GM12878 (cell line): ENCODE measurements at regions not wholly inside any gene's neighbourhood (a gene's known extent, or its start where the extent isn't known, plus 50 kb on each side); places are given as distances from the start of the nearest gene placed in this dataset.

ENCODE experiments used
- ATAC-seq: fragments of 200-7000 bp; cut with Tn5 transposase; 3 replicates; pipeline ENCODE4 v1.9.1; 2020; ENCODE audit warnings: mild to moderate bottlenecking, moderate library complexity
- BruUV-seq: library from RNA; stranded (reverse); fragments of 400-500 nt; replicated peaks from 2 replicates; lab custom pipeline; 2021; lab: Mats Ljungman, UMichigan
- CTCF ChIA-PET: fragments of 300-600 bp; sonication (Branson Sonifier 250); formaldehyde crosslinking; extraction: SDS; loops from one replicate; lab custom pipeline; 2021; ENCODE audit warnings: inconsistent platforms; lab: Yijun Ruan, JAX
- POLR2A ChIA-PET: fragments of 350-600 bp; formaldehyde crosslinking; extraction: SDS; loops from one replicate; lab custom pipeline; 2021; ENCODE audit warnings: inconsistent platforms; lab: Charles Lee
- RAD21 ChIA-PET: fragments of 300-600 bp; sonication (Branson Sonifier 250); formaldehyde crosslinking; loops from one replicate; lab custom pipeline; 2023; ENCODE audit warnings: antibody characterized with exemption; ENCODE audit not compliant: unreplicated experiment; lab: Charles Lee
- SMC1A ChIA-PET: fragments of 300-600 bp; sonication (Branson Sonifier 250); formaldehyde crosslinking; loops from one replicate; lab custom pipeline; 2023; ENCODE audit not compliant: unreplicated experiment, uncharacterized antibody; lab: Charles Lee
- DNase-seq: peaks from one replicate; pipeline ENCODE4 v3.0.0-alpha.2; 2011; ENCODE audit warnings: low read depth, low spot score
- FAIRE-seq: peaks from 3 replicates; lab custom pipeline; 2011; peaks lifted over from hg19 to GRCh38; lab: Jason Lieb, UNC
- H2AFZ ChIP-seq: 2 replicates; pipeline ENCODE4 v1.6.0; 2011; ENCODE audit warnings: low read depth, low read length, control low read depth; ENCODE audit not compliant: control insufficient read depth
- H3K27ac ChIP-seq: 2 replicates; pipeline ENCODE4 v1.5.1; 2011; ENCODE audit warnings: control low read depth; ENCODE audit not compliant: control insufficient read depth, insufficient read depth
- H3K27me3 ChIP-seq, 2 experiments: replicated peaks in 1 of 2; 2 replicates each; pipeline versions ENCODE4 v1.6.0 to v1.6.1; 2011; ENCODE audit warnings: low read length in 1 of 2; ENCODE audit not compliant: control insufficient read depth in 2 of 2, insufficient read depth in 2 of 2
- H3K36me3 ChIP-seq, 2 experiments: 2 replicates each; pipeline ENCODE4 v1.5.1; 2011; ENCODE audit warnings: low read length in 1 of 2; ENCODE audit not compliant: control insufficient read depth in 2 of 2, insufficient read depth in 2 of 2
- H3K4me1 ChIP-seq: 2 replicates; pipeline ENCODE4 v1.6.1; 2011; ENCODE audit warnings: mild to moderate bottlenecking, low read length, moderate library complexity, mixed read lengths; ENCODE audit not compliant: control insufficient read depth, insufficient read depth
- H3K4me2 ChIP-seq: 2 replicates; pipeline ENCODE4 v1.6.0; 2011; ENCODE audit warnings: control low read depth; ENCODE audit not compliant: control insufficient read depth, insufficient read depth
- H3K4me3 ChIP-seq: fragments of 200-600 bp; sonication (generic); 2 replicates; pipeline ENCODE4 v1.5.1; 2016
- H3K79me2 ChIP-seq: 2 replicates; pipeline ENCODE4 v1.6.0; 2011; ENCODE audit warnings: low read length; ENCODE audit not compliant: control insufficient read depth, insufficient read depth
- H3K9ac ChIP-seq: 2 replicates; pipeline ENCODE4 v1.8.0; 2011; ENCODE audit warnings: low read length, control low read depth, mixed read lengths; ENCODE audit not compliant: control insufficient read depth, insufficient read depth
- H3K9me3 ChIP-seq: replicated peaks from 3 replicates; pipeline ENCODE4 v1.5.1; 2011; ENCODE audit warnings: mild to moderate bottlenecking, low read length; ENCODE audit not compliant: control insufficient read depth, insufficient read depth
- H4K20me1 ChIP-seq: 2 replicates; pipeline ENCODE4 v1.6.0; 2011; ENCODE audit not compliant: control insufficient read depth, insufficient read depth
- E2F4 ChIP-seq: IDR thresholded peaks from 2 replicates; pipeline ENCODE4 v1.6.1; 2012; ENCODE audit warnings: low read depth, low read length, improper control_type of control experiment
- EZH2 ChIP-seq: IDR thresholded peaks from 2 replicates; pipeline ENCODE4 v1.6.1; 2012; ENCODE audit warnings: low read depth, mild to moderate bottlenecking, control low read depth, inconsistent platforms, low read length, borderline replicate concordance; ENCODE audit not compliant: control insufficient read depth
- HCFC1 ChIP-seq: fragments of 150-350 bp; IDR thresholded peaks from 2 replicates; pipeline ENCODE4 v1.6.1; 2014; ENCODE audit warnings: low read length
- KDM1A ChIP-seq: fragments of 200-600 bp; sonication (generic); IDR thresholded peaks from 2 replicates; pipeline ENCODE4 v1.6.1; 2016; ENCODE audit warnings: borderline replicate concordance
- SIN3A ChIP-seq: IDR thresholded peaks from 2 replicates; pipeline ENCODE4 v1.6.1; 2012; ENCODE audit warnings: low read depth, low read length, improper control_type of control experiment
- SMARCA5 ChIP-seq: fragments of 450-650 bp; IDR thresholded peaks from 2 replicates; pipeline ENCODE4 v1.6.1; 2017; ENCODE audit warnings: mild to moderate bottlenecking
- SRF ChIP-seq, 2 experiments: IDR thresholded peaks; 2 replicates each; pipeline ENCODE4 v1.6.1; 2011; ENCODE audit warnings: low read depth in 2 of 2, low read length in 2 of 2, mild to moderate bottlenecking in 1 of 2, moderate library complexity in 1 of 2
- TCF12 ChIP-seq: IDR thresholded peaks from 2 replicates; pipeline ENCODE4 v1.6.1; 2011; ENCODE audit warnings: low read depth, mild to moderate bottlenecking, low read length
- ZBTB4 ChIP-seq: fragments of 450-650 bp; formaldehyde crosslinking; IDR thresholded peaks from 2 replicates; pipeline ENCODE4 v1.4.0; 2022; ENCODE audit warnings: mild to moderate bottlenecking, moderate library complexity
- WGBS: methylation state at CpG from one replicate; pipeline ENCODE4 v1.1.6; 2016; ENCODE audit warnings: low lambda C conversion rate; ENCODE audit not compliant: insufficient replicate concordance, insufficient coverage; ENCODE audit errors: missing lambda C conversion rate; 5-methylcytosine and 5-hydroxymethylcytosine counted together
- in situ Hi-C: fragments of 300-500 bp; cut with MboI; formaldehyde crosslinking; loops from 9 replicates; pipeline ENCODE4 v1.14.3; 2018; ENCODE audit warnings: mixed read lengths
- intact Hi-C: fragments of 100-400 bp; cut with micrococcal nuclease; formaldehyde crosslinking; loops from one replicate; pipeline ENCODE4 v1.14.2; 2022; ENCODE audit not compliant: unreplicated experiment

- no TSS peak for BruUV-seq
- FAIRE-seq: no peak
Measured at GRCh38 chr18:10138719-10139118, 224.9 kb downstream of the VAPA start.

GRCh38 chr18:10139783-10140410, 226.1 kb downstream of the VAPA start:
- BruUV-seq: no TSS peak
- ATAC-seq (no peak), DNase-seq (no peak), FAIRE-seq (no peak)
- no peaks in the 10 kb centered on the region for H3K9me3 ChIP-seq
- no peaks in the 10 kb centered on the region for H3K4me1 ChIP-seq
- H2AFZ ChIP-seq: no peak overlapping the region
- H3K27ac ChIP-seq: no peak overlapping the region
- 21% methylated on average over 7 of the region's 7 CpGs for WGBS
- RAD21 ChIA-PET: interaction anchor here (0.6 kb wide), 1 partner anchor 123 kb away, joined by 4 read pairs; no protein-coding TSS in a partner anchor
- CTCF ChIA-PET: no interaction called here
- POLR2A ChIA-PET: no interaction called here
- H3K27me3 ChIP-seq: peaks cover 0 to 2% of the 10 kb centered on the region in 2 experiments; a peak in 2 of 4 replicates
- no peaks in the 10 kb centered on the region for H3K79me2 ChIP-seq
- H3K4me3 ChIP-seq: no peak overlapping the region
- SMC1A ChIA-PET: no interaction called here
- intact Hi-C loops (no loop called here), in situ Hi-C loops (no loop called here)
- no peaks in the 10 kb centered on the region for H3K36me3 ChIP-seq
- no peak overlapping the region for H3K9ac ChIP-seq
- no peaks in the 10 kb centered on the region for H4K20me1 ChIP-seq
- H3K4me2 ChIP-seq: no peak overlapping the region
- TF ChIP-seq SIN3A (no peak), KDM1A (no peak), TCF12 (no peak), ZBTB4 (no peak), HCFC1 (no peak), EZH2 (no peak)

More at GRCh38 chr18:10138719-10139118, 224.9 kb downstream of the VAPA start:
- intact Hi-C loops (no loop called here), in situ Hi-C loops (no loop called here)
- RAD21 ChIA-PET: interaction anchor here (0.7 kb wide), 1 partner anchor 32 kb away, joined by 3 read pairs; no protein-coding TSS in a partner anchor
- H3K79me2 ChIP-seq: no peaks in the 10 kb centered on the region
- DNase-seq: no peak
- H3K36me3 ChIP-seq: no peaks in the 10 kb centered on the region
- no peak for ATAC-seq
- H3K4me3 ChIP-seq: no peak overlapping the region
- H3K27ac ChIP-seq: no peak overlapping the region
- WGBS: 55% methylated on average over 3 of the region's 3 CpGs
- H3K4me2 ChIP-seq: no peak overlapping the region
- TF ChIP-seq E2F4: no peak
- no peak for TF ChIP-seq SRF (IDR thresholded peaks at IDR 0.05; ENCODE audit: low read depth in 2 of 2, low read length in 2 of 2)
- no peak for TF ChIP-seq SMARCA5
- H4K20me1 ChIP-seq: no peaks in the 10 kb centered on the region
- no peak overlapping the region for H3K9ac ChIP-seq
- SMC1A ChIA-PET: no interaction called here
- POLR2A ChIA-PET: no interaction called here
- CTCF ChIA-PET: no interaction called here
- H3K27me3 ChIP-seq: peaks cover 0 to 2% of the 10 kb centered on the region in 2 experiments; a peak in 3 of 4 replicates
- no peaks in the 10 kb centered on the region for H3K9me3 ChIP-seq
- H2AFZ ChIP-seq: no peak overlapping the region
- H3K4me1 ChIP-seq: no peaks in the 10 kb centered on the region
